Mesendoderm (in vitro differentiated cells): ENCODE measurements at regions not wholly inside any gene's neighbourhood (a gene's known extent, or its start where the extent isn't known, plus 50 kb on each side); places are given as distances from the start of the nearest gene placed in this dataset.

Source experiments
- DNase-seq: peaks from one replicate; pipeline ENCODE4 v3.0.0; 2013
- H2AK5ac ChIP-seq: 2 replicates; pipeline ENCODE4 v1.6.1; 2013; ENCODE audit warnings: low read length, inconsistent platforms
- H2BK120ac ChIP-seq: 2 replicates; pipeline ENCODE4 v1.6.1; 2013; ENCODE audit warnings: low read depth, mild to moderate bottlenecking, low read length, moderate library complexity, mixed read lengths
- H2BK15ac ChIP-seq: replicated peaks from 2 replicates; pipeline ENCODE4 v1.6.1; 2013; ENCODE audit warnings: low read depth, mild to moderate bottlenecking, moderate library complexity
- H2BK5ac ChIP-seq: 2 replicates; pipeline ENCODE4 v1.6.1; 2013; ENCODE audit warnings: low read length, inconsistent platforms
- H3K18ac ChIP-seq: 2 replicates; pipeline ENCODE4 v1.6.1; 2013; ENCODE audit warnings: mild to moderate bottlenecking, low read length, mixed read lengths
- H3K23ac ChIP-seq: one replicate; pipeline ENCODE4 v1.6.1; 2013; ENCODE audit warnings: low read length
- H3K27ac ChIP-seq: 2 replicates; pipeline ENCODE4 v1.5.1; 2013; ENCODE audit warnings: low read depth, mild to moderate bottlenecking, inconsistent platforms, low read length, moderate library complexity
- H3K27me3 ChIP-seq: 2 replicates; pipeline ENCODE4 v1.6.1; 2013; ENCODE audit warnings: low read length, control low read depth, mild to moderate bottlenecking, inconsistent platforms; ENCODE audit not compliant: insufficient read depth, poor library complexity
- H3K36me3 ChIP-seq: 2 replicates; pipeline ENCODE4 v1.6.1; 2013; ENCODE audit warnings: low read length, inconsistent platforms; ENCODE audit not compliant: control insufficient read depth, insufficient read depth
- H3K4ac ChIP-seq: one replicate; pipeline ENCODE4 v1.6.1; 2013; ENCODE audit warnings: low read depth, mild to moderate bottlenecking, low read length, moderate library complexity
- H3K4me1 ChIP-seq: 2 replicates; pipeline ENCODE4 v1.6.1; 2013; ENCODE audit warnings: low read depth, low read length, inconsistent platforms; ENCODE audit not compliant: control insufficient read depth
- H3K4me2 ChIP-seq: 2 replicates; pipeline ENCODE4 v1.6.1; 2013; ENCODE audit warnings: low read length
- H3K4me3 ChIP-seq: 2 replicates; pipeline ENCODE4 v1.5.1; 2013; ENCODE audit warnings: mild to moderate bottlenecking, low read length
- H3K56ac ChIP-seq: one replicate; pipeline ENCODE4 v1.6.1; 2013; ENCODE audit warnings: low read length
- H3K79me1 ChIP-seq: 2 replicates; pipeline ENCODE4 v1.6.1; 2013; ENCODE audit warnings: low read length, inconsistent platforms
- H3K79me2 ChIP-seq: 2 replicates; pipeline ENCODE4 v1.6.1; 2013; ENCODE audit warnings: mild to moderate bottlenecking, low read length; ENCODE audit not compliant: control insufficient read depth, insufficient read depth
- H3K9ac ChIP-seq: 2 replicates; pipeline ENCODE4 v1.6.1; 2013; ENCODE audit warnings: low read length, inconsistent platforms
- H4K5ac ChIP-seq: one replicate; pipeline ENCODE4 v1.6.1; 2013; ENCODE audit warnings: low read length
- H4K8ac ChIP-seq: one replicate; pipeline ENCODE4 v1.6.1; 2013; ENCODE audit warnings: low read depth, mild to moderate bottlenecking, control low read depth, low read length, moderate library complexity
- whole genome bisulfite sequencing: extraction: QIAGEN DNeasy Blood & Tissue Kit; methylation state at CpG from one replicate; pipeline ENCODE4 v1.1.7; 2013; ENCODE audit warnings: low lambda C conversion rate, missing lambda C conversion rate; ENCODE audit not compliant: insufficient coverage; ENCODE audit errors: extremely low coverage; 5-methylcytosine and 5-hydroxymethylcytosine counted together

DNA sequence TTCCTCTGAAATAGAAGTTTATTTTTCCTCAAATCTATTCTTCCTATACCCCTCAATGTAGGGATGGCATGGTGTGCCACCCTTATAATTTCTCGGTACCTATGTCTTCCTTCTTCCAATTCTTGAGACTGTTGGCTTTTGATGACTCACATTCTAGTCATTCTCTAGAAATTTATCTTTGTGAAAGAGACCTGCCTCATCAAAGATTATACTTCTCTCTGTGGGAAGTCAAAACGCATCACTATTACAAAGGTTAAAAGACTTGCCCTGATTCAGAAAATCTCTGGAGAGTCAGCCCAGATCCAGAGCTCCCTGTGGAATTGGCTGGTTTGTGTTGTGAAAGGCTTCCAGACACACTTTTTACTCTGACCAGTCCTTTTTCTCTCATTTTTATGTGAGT, 65.9 kb upstream of the FSTL5 start:
- Histone ChIP-seq H4K8ac (no peak overlapping the region), H3K4me3 (no peak overlapping the region), H3K4me1 (no peaks in the 10 kb centered on the region), H3K79me2 (no peaks in the 10 kb centered on the region), H2AK5ac (no peak overlapping the region), H4K5ac (no peak overlapping the region), H3K4me2 (no peak overlapping the region), H3K27ac (no peak overlapping the region), H3K23ac (no peak overlapping the region), H3K18ac (no peak overlapping the region), H3K36me3 (no peaks in the 10 kb centered on the region), H3K79me1 (no peaks in the 10 kb centered on the region), H3K9ac (no peak overlapping the region), H2BK5ac (no peak overlapping the region), H3K56ac (no peak overlapping the region), H3K4ac (no peak overlapping the region), H3K27me3 (no peaks in the 10 kb centered on the region), H2BK120ac (no peak overlapping the region), H2BK15ac (no peak overlapping the region)
- no CpG with 5 or more reads among the region's 2 CpGs for WGBS
- DNase-seq = no peak

DNA sequence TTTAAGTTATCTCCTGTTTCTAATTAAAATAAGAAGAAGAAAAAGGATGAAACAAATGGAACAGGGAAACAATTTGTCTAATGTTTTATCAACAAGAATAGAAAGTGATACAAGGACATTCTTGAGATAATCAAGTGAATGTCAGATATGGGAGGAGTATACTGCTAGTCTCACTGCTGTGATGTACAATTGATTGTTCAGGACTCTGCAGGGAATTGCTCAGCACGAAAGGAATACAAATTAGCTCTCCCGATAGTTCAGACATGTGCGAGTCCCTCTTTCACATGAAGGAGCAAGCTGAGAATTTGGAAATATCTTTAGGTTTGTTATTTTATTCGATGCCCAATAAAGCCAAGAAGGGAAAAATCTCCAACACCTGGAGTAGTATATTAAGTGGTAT, 57.3 kb upstream of the FSTL5 start:
- Histone ChIP-seq H2AK5ac (no peak overlapping the region), H3K36me3 (no peaks in the 10 kb centered on the region), H2BK5ac (no peak overlapping the region), H3K79me1 (no peaks in the 10 kb centered on the region), H3K4me2 (no peak overlapping the region), H2BK15ac (no peak overlapping the region), H3K4me1 (no peaks in the 10 kb centered on the region), H3K23ac (no peak overlapping the region), H3K27ac (no peak overlapping the region), H2BK120ac (no peak overlapping the region), H3K4ac (no peak overlapping the region), H3K9ac (no peak overlapping the region), H3K18ac (no peak overlapping the region), H3K56ac (no peak overlapping the region), H3K79me2 (no peaks in the 10 kb centered on the region), H4K5ac (no peak overlapping the region), H3K27me3 (no peaks in the 10 kb centered on the region), H4K8ac (no peak overlapping the region), H3K4me3 (no peak overlapping the region)
- no peak for DNase-seq
- no CpG with 5 or more reads among the region's 4 CpGs for WGBS
